SK-N-SH treated with all-trans-retinoic acid at 6 μM for 48 hours (cell line): ENCODE measurements at regions not wholly inside any gene's neighbourhood (a gene's known extent, or its start where the extent isn't known, plus 50 kb on each side); places are given as distances from the start of the nearest gene placed in this dataset.

Experiments used
- ATAC-seq: fragments of 200-7000 bp; cut with Tn5 transposase; 3 replicates; pipeline ENCODE4 v1.9.1; 2020; ENCODE audit warnings: mild to moderate bottlenecking, moderate library complexity
- ARNTL ChIP-seq: fragments of 450-650 bp; formaldehyde crosslinking; IDR thresholded peaks from 2 replicates; pipeline ENCODE4 v1.5.0; 2020; ENCODE audit warnings: low read depth, mild to moderate bottlenecking, moderate library complexity, borderline replicate concordance
- BACH2 ChIP-seq: fragments of 250-450 bp; sonication (Bioruptor Pico); IDR thresholded peaks from 2 replicates; pipeline ENCODE4 v1.9.0; 2021; ENCODE audit warnings: mild to moderate bottlenecking, borderline replicate concordance
- CREB5 ChIP-seq: fragments of 250-450 bp; sonication (Bioruptor Pico); IDR thresholded peaks from 2 replicates; pipeline ENCODE4 v1.5.1; 2020; ENCODE audit warnings: low read depth, mild to moderate bottlenecking, moderate library complexity
- CSDC2 ChIP-seq: fragments of 250-450 bp; sonication (Bioruptor Pico); IDR thresholded peaks from 2 replicates; pipeline ENCODE4 v1.5.0; 2020; ENCODE audit warnings: mild to moderate bottlenecking, moderate library complexity
- CSRNP3 ChIP-seq: fragments of 250-450 bp; sonication (Bioruptor Pico); IDR thresholded peaks from 2 replicates; pipeline ENCODE4 v1.5.1; 2021; ENCODE audit warnings: mild to moderate bottlenecking, moderate library complexity
- ESRRG ChIP-seq: fragments of 250-450 bp; sonication (Bioruptor Pico); IDR thresholded peaks from 2 replicates; pipeline ENCODE4 v1.6.1; 2021; ENCODE audit warnings: mild to moderate bottlenecking
- GLIS3 ChIP-seq: fragments of 250-450 bp; sonication (Bioruptor Pico); IDR thresholded peaks from 2 replicates; pipeline ENCODE4 v1.5.0; 2020; ENCODE audit warnings: mild to moderate bottlenecking, moderate library complexity
- OSR1 ChIP-seq: fragments of 250-450 bp; sonication (Bioruptor Pico); IDR thresholded peaks from 2 replicates; pipeline ENCODE4 v1.8.0; 2022; ENCODE audit warnings: moderate library complexity, mild to moderate bottlenecking, inconsistent platforms
- PATZ1 ChIP-seq: fragments of 250-450 bp; sonication (Bioruptor Pico); IDR thresholded peaks from 2 replicates; pipeline ENCODE4 v1.8.0; 2020; ENCODE audit warnings: mild to moderate bottlenecking, moderate library complexity, borderline replicate concordance
- POU6F1 ChIP-seq: fragments of 250-450 bp; sonication (Bioruptor Pico); IDR thresholded peaks from 2 replicates; pipeline ENCODE4 v1.8.0; 2021; ENCODE audit warnings: low read depth, mild to moderate bottlenecking, moderate library complexity, borderline replicate concordance
- PPARA ChIP-seq: fragments of 250-450 bp; sonication (Bioruptor Pico); IDR thresholded peaks from 2 replicates; pipeline ENCODE4 v1.5.0; 2020; ENCODE audit warnings: mild to moderate bottlenecking, borderline replicate concordance
- RARB ChIP-seq: fragments of 250-450 bp; sonication (Bioruptor Pico); IDR thresholded peaks from 2 replicates; pipeline ENCODE4 v1.8.0; 2021; ENCODE audit warnings: mild to moderate bottlenecking, moderate library complexity
- SNAI2 ChIP-seq: fragments of 250-450 bp; sonication (Bioruptor Pico); IDR thresholded peaks from 2 replicates; pipeline ENCODE4 v1.5.0; 2020; ENCODE audit warnings: mild to moderate bottlenecking, moderate library complexity
- TCF4 ChIP-seq: fragments of 250-450 bp; sonication (Bioruptor Pico); IDR thresholded peaks from 2 replicates; pipeline ENCODE4 v1.8.0; 2021; ENCODE audit warnings: mild to moderate bottlenecking, moderate library complexity, borderline replicate concordance
- TSHZ2 ChIP-seq: fragments of 250-450 bp; sonication (Bioruptor Pico); IDR thresholded peaks from 2 replicates; pipeline ENCODE4 v1.5.0; 2020; ENCODE audit warnings: mild to moderate bottlenecking, moderate library complexity
- ZC3H10 ChIP-seq: fragments of 250-450 bp; sonication (Bioruptor Pico); IDR thresholded peaks from 2 replicates; pipeline ENCODE4 v1.5.1; 2021; ENCODE audit warnings: mild to moderate bottlenecking, moderate library complexity
- ZFP3 ChIP-seq: fragments of 250-450 bp; sonication (Bioruptor Pico); IDR thresholded peaks from 2 replicates; pipeline ENCODE4 v1.5.0; 2020; ENCODE audit warnings: mild to moderate bottlenecking, moderate library complexity
- ZFP30 ChIP-seq: fragments of 450-650 bp; formaldehyde crosslinking; IDR thresholded peaks from 2 replicates; pipeline ENCODE4 v1.5.0; 2022; ENCODE audit warnings: mild to moderate bottlenecking, moderate library complexity
- ZNF565 ChIP-seq: fragments of 450-650 bp; formaldehyde crosslinking; conservative IDR thresholded peaks from 2 replicates; pipeline ENCODE4 v1.5.0; 2020; ENCODE audit warnings: low read depth, mild to moderate bottlenecking, moderate library complexity
- ZNF70 ChIP-seq: fragments of 450-650 bp; formaldehyde crosslinking; IDR thresholded peaks from 2 replicates; pipeline ENCODE4 v1.5.0; 2020; ENCODE audit warnings: mild to moderate bottlenecking, moderate library complexity

- ATAC-seq = no peak
- no peak for TF ChIP-seq BACH2 (CRISPR knock-in tag)
- no peak for TF ChIP-seq ZFP30 (CRISPR knock-in tag)
- TF ChIP-seq TSHZ2 (CRISPR knock-in tag) = no peak
- no peak for TF ChIP-seq ARNTL (CRISPR knock-in tag)
Measured at GRCh38 chr2:8624855-8625398, 56.9 kb upstream of the ID2 start.

GRCh38 chr2:8625399-8626300 is 56.2 kb upstream of the ID2 start:
- no peak for ATAC-seq
- TF ChIP-seq OSR1 (no peak), ESRRG (CRISPR knock-in tag) (no peak), CSRNP3 (CRISPR knock-in tag) (no peak), ZNF70 (no peak), SNAI2 (no peak), BACH2 (CRISPR knock-in tag) (no peak)

GRCh38 chr2:8626572-8626971 is 55.3 kb upstream of the ID2 start:
- no peak for ATAC-seq
- TF ChIP-seq TCF4 (CRISPR knock-in tag) = no peak
- TF ChIP-seq CREB5 (CRISPR knock-in tag) = no peak
- no peak for TF ChIP-seq CSRNP3 (CRISPR knock-in tag)
- TF ChIP-seq PPARA = no peak
- TF ChIP-seq CSDC2 (CRISPR knock-in tag) = no peak
- no peak for TF ChIP-seq GLIS3 (CRISPR knock-in tag)
- no peak for TF ChIP-seq ZC3H10 (CRISPR knock-in tag)
- no peak for TF ChIP-seq ZFP30 (CRISPR knock-in tag)
- no peak for TF ChIP-seq ZNF70
- TF ChIP-seq POU6F1 (CRISPR knock-in tag) = no peak
- TF ChIP-seq ZNF565 (CRISPR knock-in tag) = no peak
- TF ChIP-seq TSHZ2 (CRISPR knock-in tag) = no peak
- no peak for TF ChIP-seq RARB (CRISPR knock-in tag)
- TF ChIP-seq SNAI2 = no peak
- TF ChIP-seq ZFP3 (CRISPR knock-in tag) = no peak
- no peak for TF ChIP-seq ESRRG (CRISPR knock-in tag)
- TF ChIP-seq PATZ1 (CRISPR knock-in tag) = no peak
- TF ChIP-seq ARNTL (CRISPR knock-in tag) = no peak
